ENCODE measurements at regions not wholly inside any gene's neighbourhood (a gene's known extent, or its start where the extent isn't known, plus 50 kb on each side); places are given as distances from the start of the nearest gene placed in this dataset.
A peak's percentile ranks its signal among the peaks of the same experiment; 100 is the strongest.
"Not testable (repeated sequence)": the region's sequence is repeated elsewhere in the genome, so short reads cannot be mapped to it uniquely, and the experiment has no call there.

- DNase-seq = no peak
Observed at GRCh38 chr1:38746941-38747600, 112.5 kb downstream of the RRAGC start.

DNA sequence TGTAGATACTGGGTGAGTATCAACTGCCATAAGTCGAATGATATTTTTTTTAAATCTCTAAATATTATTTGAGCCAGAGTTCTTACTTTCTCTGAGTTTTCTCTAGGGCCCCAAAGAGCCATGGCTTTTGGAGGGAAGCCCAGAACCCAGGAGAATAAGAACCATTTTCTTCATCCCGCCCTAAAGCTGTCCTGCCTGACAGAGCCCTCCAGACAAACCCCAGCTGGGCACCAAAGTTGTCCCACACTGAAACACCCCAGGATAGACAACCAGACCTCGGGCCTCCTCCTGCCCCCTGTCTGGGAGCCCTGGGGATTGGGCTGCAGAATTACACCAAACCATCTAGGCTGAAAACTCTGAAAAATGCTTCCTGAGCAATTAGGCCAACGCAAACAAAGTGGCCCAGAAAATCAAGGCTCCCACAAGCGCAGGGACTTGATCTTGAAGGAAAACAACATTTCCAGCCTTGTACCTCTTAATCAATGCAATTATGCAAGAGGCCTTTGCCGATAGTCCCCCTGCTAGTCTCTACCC, 113.1 kb downstream of the RRAGC start:
- no peak for DNase-seq

- peak; percentile 12 for DNase-seq
Observed at GRCh38 chr1:38745476-38746401, 113.8 kb downstream of the RRAGC start.

DNA sequence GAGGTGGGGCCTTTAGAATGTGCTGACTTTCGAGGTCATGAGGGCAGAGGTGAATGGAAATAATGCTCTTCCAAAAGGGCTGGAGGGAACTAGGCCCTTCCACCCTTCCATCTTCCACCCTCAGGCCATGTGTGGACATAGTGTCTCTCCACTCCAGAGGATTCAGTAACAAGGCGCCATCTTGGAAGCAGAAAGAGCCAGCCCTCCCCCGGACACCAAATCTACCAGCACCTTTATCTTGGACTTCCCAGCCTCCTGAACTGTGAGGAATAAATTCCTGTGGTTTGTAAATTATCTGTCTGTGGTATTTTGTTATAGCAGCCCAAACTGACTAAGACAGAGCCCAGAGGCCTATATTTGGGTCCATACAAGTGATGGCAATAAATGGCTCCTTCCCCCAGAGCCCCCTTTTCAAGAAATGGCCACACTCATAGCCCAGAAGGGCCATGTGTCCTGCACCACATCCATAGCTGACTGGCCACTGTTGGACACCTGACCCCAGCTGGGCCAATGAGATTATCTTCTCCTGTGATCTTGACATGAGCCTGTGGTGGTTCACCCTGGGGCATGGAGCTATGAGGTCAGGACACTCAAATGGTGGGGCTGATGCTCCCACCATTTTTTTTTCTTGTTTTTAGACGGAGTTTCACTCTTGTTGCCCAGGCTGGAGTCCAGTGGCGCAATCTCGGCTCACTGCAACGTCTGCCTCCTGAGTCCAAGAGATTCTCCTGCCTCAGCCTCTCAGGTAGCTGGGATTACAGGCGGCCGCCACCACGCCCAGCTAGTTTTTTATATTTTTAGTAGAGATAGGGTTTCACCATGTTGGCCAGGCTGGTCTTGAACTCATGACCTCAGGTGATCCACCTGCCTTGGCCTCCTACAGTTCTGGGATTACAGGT, 114.9 kb downstream of the RRAGC start:
- no peak for DNase-seq

GRCh38 chr1:38743184-38743583, 116.4 kb downstream of the RRAGC start:
- DNase-seq = no peak

DNA sequence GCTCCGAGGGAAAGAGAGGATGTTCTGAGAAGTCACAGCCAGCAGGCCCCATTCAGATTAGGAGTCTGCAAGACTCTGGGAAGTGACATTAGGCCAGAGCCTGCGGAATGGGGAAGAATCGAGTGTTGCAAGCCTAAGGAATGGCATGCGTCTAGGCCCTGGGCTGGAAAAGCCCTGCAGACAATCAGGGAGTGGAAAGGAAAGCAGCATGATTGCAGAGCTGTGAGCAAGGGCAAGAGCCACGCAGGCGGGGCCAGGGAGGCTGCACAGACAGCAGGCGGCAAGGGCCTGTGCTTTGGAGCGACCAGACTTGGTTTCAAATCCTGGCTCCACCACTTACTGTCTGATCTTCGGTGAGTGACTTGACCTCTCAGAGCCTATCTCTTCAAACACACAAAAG, 118.2 kb downstream of the RRAGC start:
- no peak for DNase-seq

GRCh38 chr1:38740487-38740886, 119.1 kb downstream of the RRAGC start:
- DNase-seq = no peak

- DNase-seq = no peak
Observed at GRCh38 chr1:38738207-38738606, 121.4 kb downstream of the RRAGC start.

GRCh38 chr1:38736399-38736798, 123.2 kb downstream of the RRAGC start:
- DNase-seq = no peak

GRCh38 chr1:38735651-38736161, 123.9 kb downstream of the RRAGC start:
- no peak for DNase-seq

- DNase-seq = no peak
Observed at GRCh38 chr1:38733761-38734160, 125.8 kb downstream of the RRAGC start.

GRCh38 chr1:38730511-38731397, 128.8 kb downstream of the RRAGC start:
- DNase-seq = no peak

GRCh38 chr1:38728585-38728908, 131.0 kb downstream of the RRAGC start:
- DNase-seq = no peak

DNA sequence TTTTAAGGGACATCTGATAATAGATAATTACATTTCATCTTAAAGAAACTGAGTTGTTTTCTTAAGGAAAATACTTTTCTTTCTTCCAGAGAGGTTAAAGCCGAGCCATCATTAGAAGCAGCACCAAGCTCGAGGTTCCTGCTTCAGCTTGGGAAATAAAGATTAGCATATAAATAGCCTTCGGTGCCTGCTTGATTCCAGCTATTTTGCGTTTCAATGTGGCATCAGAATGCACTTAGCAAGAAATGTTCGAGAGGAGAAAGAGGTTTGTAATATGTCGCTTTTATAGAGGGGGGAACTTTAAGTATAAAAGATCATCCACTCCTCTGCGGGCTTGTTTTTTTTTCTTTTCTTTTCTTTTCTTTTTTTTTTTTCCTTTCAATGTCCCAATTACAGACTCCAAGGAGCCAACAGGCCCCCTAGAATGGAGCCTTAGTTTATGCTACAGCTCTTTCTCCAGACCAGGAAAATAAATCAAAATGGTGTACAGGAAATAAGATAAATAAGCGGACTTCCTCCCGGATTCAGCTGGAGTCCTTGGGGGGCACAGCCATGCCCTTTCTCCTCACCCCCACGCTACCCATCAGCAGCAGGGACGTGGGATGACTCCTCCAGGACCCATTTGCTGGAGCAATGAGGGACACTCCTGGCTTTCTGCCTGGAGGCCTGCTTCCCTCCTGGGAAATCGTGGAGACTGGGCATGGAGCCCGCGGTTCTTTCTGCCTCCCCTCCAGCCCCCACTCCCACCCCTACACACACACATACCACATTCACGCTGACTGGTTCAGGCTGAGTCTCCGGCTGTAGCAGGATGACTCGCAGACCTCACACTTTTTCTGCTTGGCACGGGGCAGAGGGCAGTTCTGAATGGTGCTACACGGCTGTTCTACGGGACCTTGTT, 131.6 kb downstream of the RRAGC start:
- peak; percentile 4 for DNase-seq

- not testable (repeated sequence) for DNase-seq
Observed at GRCh38 chr1:38725321-38725961, 134.1 kb downstream of the RRAGC start.

GRCh38 chr1:38724160-38725131, 135.1 kb downstream of the RRAGC start:
- DNase-seq = no peak

DNA sequence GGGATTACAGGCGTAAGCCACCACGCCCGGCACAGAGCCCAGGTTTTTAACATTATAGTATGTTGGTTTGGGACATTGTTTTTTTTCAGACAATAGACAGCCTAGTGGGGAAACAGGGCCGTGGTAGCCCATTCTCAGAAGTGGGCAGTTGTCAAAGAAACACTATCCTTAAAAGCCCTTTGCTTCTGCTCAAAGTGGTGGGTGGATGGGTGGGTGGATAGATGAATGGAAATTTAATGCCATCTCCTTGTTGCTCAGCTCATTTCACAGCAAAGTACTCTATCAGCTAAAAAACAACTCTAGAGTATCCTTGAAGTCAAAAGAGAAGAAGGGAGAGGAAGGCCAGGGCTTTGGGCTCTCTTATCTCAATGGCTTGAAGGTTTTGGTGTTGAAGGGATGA, 137.8 kb downstream of the RRAGC start:
- DNase-seq = no peak

GRCh38 chr1:38719880-38720279, 139.7 kb downstream of the RRAGC start:
- DNase-seq = no peak

DNA sequence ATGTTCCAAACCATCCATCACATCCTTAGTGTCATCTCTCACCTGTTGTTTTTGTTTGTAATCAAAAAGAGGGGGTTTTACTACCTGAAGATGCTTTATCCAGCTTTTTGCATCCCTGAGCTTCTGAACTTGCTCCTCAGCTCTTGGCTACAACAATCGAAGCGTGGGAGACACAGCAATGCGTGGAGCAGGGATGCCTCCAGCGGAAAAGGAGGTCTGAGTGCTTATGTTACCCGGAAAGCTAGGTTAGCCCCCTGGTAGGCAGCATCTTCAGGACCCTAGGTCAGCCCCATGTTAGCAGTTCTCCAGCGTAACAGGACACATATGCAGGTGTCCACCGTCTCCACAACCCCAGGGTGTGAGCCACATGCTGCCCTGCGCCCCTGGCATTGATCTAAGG, 141.5 kb downstream of the RRAGC start:
- no peak for DNase-seq
